HG02884 (cell line): ENCODE measurements at regions not wholly inside any gene's neighbourhood (a gene's known extent, or its start where the extent isn't known, plus 50 kb on each side); places are given as distances from the start of the nearest gene placed in this dataset.

Experiments
- ATAC-seq: cut with Tn5 transposase; IDR thresholded peaks from one replicate; pipeline ENCODE4 v1.9.1; 2021; ENCODE audit warnings: mild to moderate bottlenecking, moderate library complexity; ENCODE audit not compliant: unreplicated experiment

GRCh38 chr10:2870654-2871053, 196.7 kb upstream of the PFKP start:
- no peak for ATAC-seq

GRCh38 chr10:2867788-2868299, 199.5 kb upstream of the PFKP start:
- no peak for ATAC-seq

GRCh38 chr10:2866569-2866968, 200.8 kb upstream of the PFKP start:
- ATAC-seq: no peak

GRCh38 chr10:2861632-2862210, 205.6 kb upstream of the PFKP start:
- ATAC-seq: no peak

GRCh38 chr10:2858452-2858851, 208.9 kb upstream of the PFKP start:
- no peak for ATAC-seq

- no peak for ATAC-seq
Measured at GRCh38 chr10:2856598-2856997, 210.8 kb upstream of the PFKP start.

GRCh38 chr10:2852574-2853323, 214.6 kb upstream of the PFKP start:
- ATAC-seq: no peak

GRCh38 chr10:2851566-2851965, 215.8 kb upstream of the PFKP start:
- no peak for ATAC-seq

GRCh38 chr10:2850202-2850601, 217.1 kb upstream of the PFKP start:
- no peak for ATAC-seq

GRCh38 chr10:2844925-2845324, 222.4 kb upstream of the PFKP start:
- no peak for ATAC-seq

GRCh38 chr10:2839081-2839725, 228.1 kb upstream of the PFKP start:
- no peak for ATAC-seq

GRCh38 chr10:2837674-2838073, 229.7 kb upstream of the PFKP start:
- ATAC-seq: no peak

- no peak for ATAC-seq
Measured at GRCh38 chr10:2836921-2837662, 230.3 kb upstream of the PFKP start.

- ATAC-seq: no peak
Measured at GRCh38 chr10:2834214-2834613, 233.1 kb upstream of the PFKP start.

GRCh38 chr10:2831509-2831908, 235.8 kb upstream of the PFKP start:
- ATAC-seq: no peak

- no peak for ATAC-seq
Measured at GRCh38 chr10:2828741-2829140, 238.6 kb upstream of the PFKP start.

- ATAC-seq: no peak
Measured at GRCh38 chr10:2826675-2827074, 240.7 kb upstream of the PFKP start.

GRCh38 chr10:2825841-2826240, 241.5 kb upstream of the PFKP start:
- no peak for ATAC-seq

GRCh38 chr10:2817940-2818636, 249.3 kb upstream of the PFKP start:
- no peak for ATAC-seq

- ATAC-seq: no peak
Measured at GRCh38 chr10:2813693-2814092, 253.7 kb upstream of the PFKP start.

- ATAC-seq: no peak
Measured at GRCh38 chr10:2813286-2813685, 254.1 kb upstream of the PFKP start.
